Naive B cell (primary cell): ENCODE measurements at regions not wholly inside any gene's neighbourhood (a gene's known extent, or its start where the extent isn't known, plus 50 kb on each side); places are given as distances from the start of the nearest gene placed in this dataset.
A peak's percentile ranks its signal among the peaks of the same experiment; 100 is the strongest.

Experiments used
- ATAC-seq, 2 donors: fragments of 150-1000 bp; cut with Tn5 transposase; 2 replicates each; pipeline ENCODE4 v1.10.0; 2021; ENCODE audit warnings: low read depth in 2 of 2, mild to moderate bottlenecking in 2 of 2, moderate library complexity in 2 of 2
- DNase-seq: peaks from one replicate; pipeline ENCODE4 v3.0.0; 2022
- H3K27ac Mint-ChIP-seq, 6 donors: one replicate each; pipeline ENCODE4 v1.8.0; 2020 to 2022; ENCODE audit warnings: mild to moderate bottlenecking in 6 of 6, mixed read lengths in 6 of 6, moderate library complexity in 5 of 6, inconsistent platforms in 2 of 6
- H3K27me3 Mint-ChIP-seq, 3 donors: one replicate each; pipeline ENCODE4 v1.8.0; 2021 to 2022; ENCODE audit warnings: mixed read lengths in 3 of 3, mild to moderate bottlenecking in 1 of 3
- H3K36me3 Mint-ChIP-seq, 2 donors: one replicate each; pipeline ENCODE4 v1.8.0; 2020 to 2022; ENCODE audit warnings: mixed read lengths in 2 of 2, inconsistent platforms in 1 of 2, mild to moderate bottlenecking in 1 of 2
- H3K4me1 Mint-ChIP-seq, 3 donors: one replicate each; pipeline ENCODE4 v1.8.0; 2020 to 2022; ENCODE audit warnings: mixed read lengths in 3 of 3, inconsistent platforms in 1 of 3, mild to moderate bottlenecking in 1 of 3, moderate library complexity in 1 of 3
- H3K4me3 Mint-ChIP-seq, 8 donors: one replicate each; pipeline ENCODE4 v1.8.0; 2020 to 2022; ENCODE audit warnings: mild to moderate bottlenecking in 8 of 8, mixed read lengths in 8 of 8, moderate library complexity in 8 of 8, inconsistent platforms in 2 of 8
- H3K9me3 Mint-ChIP-seq, 7 donors: one replicate each; pipeline ENCODE4 v1.8.0; 2020 to 2022; ENCODE audit warnings: mixed read lengths in 7 of 7, mild to moderate bottlenecking in 5 of 7, inconsistent platforms in 2 of 7, moderate library complexity in 1 of 7

DNA sequence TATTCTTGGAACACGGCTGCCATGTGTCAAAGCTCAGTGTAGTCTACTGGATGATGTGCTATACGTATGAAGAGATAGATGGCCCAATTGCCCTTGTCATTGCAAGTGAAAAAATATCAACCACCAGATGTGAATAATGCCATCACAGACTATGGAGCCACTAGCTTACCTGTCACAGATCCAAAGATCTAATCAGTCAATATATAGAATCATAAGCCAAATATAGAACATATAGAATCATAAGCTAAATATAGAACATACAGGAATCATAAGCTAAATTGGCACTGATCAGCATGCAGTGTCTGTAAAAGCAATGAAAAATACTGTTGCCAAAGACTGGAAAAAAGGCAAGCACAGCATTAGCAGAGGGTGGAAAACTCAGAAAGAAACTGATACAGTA lies 1656.9 kb upstream of the RAG2 start:
- Mint-ChIP-seq H3K4me3 (no peak overlapping the region), H3K9me3 (peaks cover 0 to 2% (median 0%) of the 10 kb centered on the region in 7 donors), H3K36me3 (no peaks in the 10 kb centered on the region), H3K27ac (no peak overlapping the region), H3K4me1 (no peaks in the 10 kb centered on the region), H3K27me3 (no peaks in the 10 kb centered on the region)
- no peak for ATAC-seq
- DNase-seq = no peak

DNA sequence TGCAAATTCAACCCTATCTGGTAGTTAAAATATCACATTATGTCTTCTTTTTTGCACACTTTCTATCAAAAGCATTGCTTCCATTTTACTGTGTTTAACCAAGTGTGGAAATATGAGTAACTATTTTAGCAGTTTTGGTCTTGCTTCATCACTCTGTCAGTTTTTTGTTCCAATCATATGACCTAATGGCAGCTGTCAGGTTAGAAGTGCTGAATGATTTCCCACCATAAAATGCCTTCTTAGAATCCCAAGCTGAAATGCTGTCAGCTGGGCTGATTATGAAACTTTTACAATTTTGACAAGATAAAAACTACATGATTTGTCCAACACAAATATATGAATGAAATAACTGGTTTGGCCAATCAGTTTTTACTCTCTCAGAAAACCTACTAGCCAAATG lies 1654.6 kb upstream of the RAG2 start:
- peaks cover 0 to 6% (median 0%) of the 10 kb centered on the region in 7 donors for H3K9me3 Mint-ChIP-seq
- no peak overlapping the region for H3K4me3 Mint-ChIP-seq
- H3K36me3 Mint-ChIP-seq = no peaks in the 10 kb centered on the region
- ATAC-seq (no peak), DNase-seq (no peak)
- peaks cover 0 to 2% (median 0%) of the 10 kb centered on the region in 3 donors for H3K4me1 Mint-ChIP-seq
- H3K27me3 Mint-ChIP-seq = no peaks in the 10 kb centered on the region
- no peak overlapping the region for H3K27ac Mint-ChIP-seq

DNA sequence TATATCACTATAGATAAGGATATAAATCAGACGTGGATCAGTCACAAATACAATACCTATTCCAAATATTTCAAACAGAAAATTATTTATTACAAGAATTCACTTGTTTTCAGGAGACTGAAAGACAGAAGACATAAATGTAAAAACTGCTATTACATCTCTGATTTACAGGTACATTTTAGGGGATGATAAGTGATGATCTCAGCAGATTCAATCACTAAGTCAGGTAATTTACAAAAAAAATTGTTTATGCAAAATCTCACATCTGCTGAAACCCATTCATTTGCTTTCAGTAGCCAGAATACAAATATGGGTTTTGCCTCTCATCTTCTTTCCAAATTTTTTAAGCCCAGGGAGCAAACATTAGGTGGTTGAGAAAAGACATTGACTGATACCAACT lies 1648.4 kb upstream of the RAG2 start:
- H3K27me3 Mint-ChIP-seq = no peaks in the 10 kb centered on the region
- H3K4me1 Mint-ChIP-seq = peaks cover 0 to 2% (median 0%) of the 10 kb centered on the region in 3 donors
- DNase-seq (no peak), ATAC-seq (no peak)
- H3K27ac Mint-ChIP-seq = no peak overlapping the region
- H3K9me3 Mint-ChIP-seq = peaks cover 0 to 6% (median 0%) of the 10 kb centered on the region in 7 donors
- H3K36me3 Mint-ChIP-seq = no peaks in the 10 kb centered on the region
- H3K4me3 Mint-ChIP-seq = no peak overlapping the region

DNA sequence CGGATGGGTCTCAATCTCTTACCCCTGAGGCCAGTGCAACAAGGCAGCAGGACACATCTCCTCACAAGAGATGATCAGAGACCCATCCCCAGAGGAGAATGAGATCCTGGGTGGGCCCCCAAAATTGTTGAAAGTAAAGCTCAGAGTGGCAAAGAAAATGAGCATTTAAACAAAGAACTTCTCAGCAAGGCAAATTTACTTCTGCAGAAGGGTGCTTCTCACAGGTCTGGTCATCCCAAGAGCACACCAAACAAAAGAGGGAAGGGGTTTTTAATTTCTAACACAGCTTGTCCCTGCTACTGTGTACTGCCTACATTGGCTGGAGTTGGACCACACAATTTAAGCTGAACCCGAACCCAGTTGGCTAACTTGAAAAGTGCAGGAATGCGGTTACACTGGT lies 1628.6 kb upstream of the RAG2 start:
- Mint-ChIP-seq H3K36me3 (no peaks in the 10 kb centered on the region), H3K4me3 (no peak overlapping the region), H3K27ac (no peak overlapping the region), H3K27me3 (no peaks in the 10 kb centered on the region), H3K9me3 (peaks cover 11 to 47% (median 21%) of the 10 kb centered on the region in 7 donors), H3K4me1 (no peaks in the 10 kb centered on the region)
- ATAC-seq (no peak), DNase-seq (no peak)

DNA sequence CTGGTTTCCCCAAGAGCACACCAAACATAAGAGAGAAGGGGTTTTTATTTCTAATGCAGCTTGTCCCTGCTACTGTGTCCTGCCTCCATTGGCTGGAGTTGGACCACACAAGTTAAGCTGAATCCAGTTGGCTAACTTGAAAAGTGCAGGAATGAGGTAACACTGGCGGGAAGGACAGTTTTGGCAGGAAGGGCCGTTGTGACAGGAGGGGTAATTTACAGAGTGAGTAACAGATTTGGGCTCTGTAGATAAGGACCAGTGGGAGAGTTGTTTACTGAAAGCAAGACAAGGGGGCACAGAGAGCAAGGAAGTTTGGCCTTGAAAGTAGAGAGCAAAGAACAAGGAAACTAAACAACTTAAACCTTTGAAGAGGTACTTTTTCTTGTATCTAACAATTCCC lies 1623.3 kb upstream of the RAG2 start:
- Mint-ChIP-seq H3K27me3 (no peaks in the 10 kb centered on the region), H3K4me1 (no peaks in the 10 kb centered on the region), H3K27ac (peak overlapping the region in 1 of 6 donors; percentile 58), H3K9me3 (peaks cover 9 to 34% (median 10%) of the 10 kb centered on the region in 7 donors), H3K36me3 (no peaks in the 10 kb centered on the region), H3K4me3 (no peak overlapping the region)
- ATAC-seq (no peak), DNase-seq (no peak)

DNA sequence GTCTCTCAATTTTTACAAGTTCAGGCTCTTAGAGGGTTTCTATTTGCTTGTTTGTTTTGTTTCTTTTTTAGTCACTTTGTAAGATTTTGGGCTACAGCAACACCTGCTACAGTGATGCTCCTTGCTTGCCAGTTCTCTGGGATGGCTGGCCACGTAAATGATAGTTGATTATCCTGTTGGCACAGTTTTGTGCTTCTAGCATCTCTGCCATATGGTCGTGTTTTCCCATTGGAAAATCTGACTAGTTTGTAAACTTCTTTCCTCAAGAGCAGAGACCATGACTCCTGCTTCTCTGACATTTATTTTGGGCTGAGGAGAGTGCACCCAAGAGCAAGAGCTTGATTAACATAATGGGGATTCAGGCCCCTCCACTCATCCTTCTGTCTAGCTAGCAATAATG lies 1621.6 kb upstream of the RAG2 start:
- no peak for ATAC-seq
- no peaks in the 10 kb centered on the region for H3K36me3 Mint-ChIP-seq

DNA sequence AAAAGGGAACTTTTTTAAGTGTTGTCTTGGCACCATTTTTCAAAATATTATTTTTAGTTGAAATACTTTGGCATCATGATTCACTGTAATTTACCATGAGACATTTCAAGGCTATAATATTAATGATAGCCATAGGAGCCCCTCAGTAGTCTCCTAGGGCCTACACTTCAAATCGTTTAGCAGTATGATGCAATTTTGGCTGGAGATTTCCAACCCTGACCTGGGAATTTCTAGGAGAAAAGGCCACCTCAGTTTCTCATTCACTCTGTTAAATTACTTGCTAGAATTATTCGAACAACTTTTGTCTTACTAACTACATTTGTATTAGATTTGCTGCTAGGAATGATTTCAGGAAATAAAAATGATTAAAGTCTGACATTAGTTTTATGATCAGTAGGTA lies 1610.9 kb upstream of the RAG2 start:
- Mint-ChIP-seq H3K27ac (no peak overlapping the region), H3K4me1 (no peaks in the 10 kb centered on the region), H3K27me3 (no peaks in the 10 kb centered on the region), H3K4me3 (no peak overlapping the region), H3K36me3 (no peaks in the 10 kb centered on the region), H3K9me3 (peaks cover 0 to 13% (median 2%) of the 10 kb centered on the region in 7 donors)
- ATAC-seq = no peak
- no peak for DNase-seq

More for the DNA sequence above, 1621.6 kb upstream of the RAG2 start:
- Mint-ChIP-seq H3K4me1 (no peaks in the 10 kb centered on the region), H3K9me3 (peaks cover 3 to 17% (median 6%) of the 10 kb centered on the region in 7 donors), H3K4me3 (no peak overlapping the region), H3K27ac (no peak overlapping the region), H3K27me3 (no peaks in the 10 kb centered on the region)
- no peak for DNase-seq

DNA sequence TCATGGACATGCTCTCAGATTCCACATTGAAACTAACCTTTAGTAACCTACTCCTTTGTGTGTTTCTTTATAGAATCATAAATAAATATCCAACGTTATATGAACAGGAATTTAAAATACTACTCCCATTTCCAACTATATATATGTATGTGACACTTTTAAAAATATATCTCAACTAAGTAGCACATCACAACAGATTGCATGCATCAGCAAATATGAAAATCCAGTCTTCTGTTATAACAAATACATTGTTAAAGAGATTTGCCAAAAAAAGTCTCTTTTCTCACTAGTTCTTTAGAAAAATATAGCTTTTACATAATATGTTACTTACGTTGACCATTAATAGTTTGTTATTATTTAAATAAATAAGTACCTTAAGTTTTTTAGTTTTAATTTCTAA lies 1608.6 kb upstream of the RAG2 start:
- Mint-ChIP-seq H3K36me3 (no peaks in the 10 kb centered on the region), H3K27me3 (no peaks in the 10 kb centered on the region), H3K4me1 (no peaks in the 10 kb centered on the region), H3K4me3 (no peak overlapping the region), H3K9me3 (peaks cover 0 to 11% (median 5%) of the 10 kb centered on the region in 7 donors), H3K27ac (no peak overlapping the region)
- no peak for DNase-seq
- no peak for ATAC-seq

DNA sequence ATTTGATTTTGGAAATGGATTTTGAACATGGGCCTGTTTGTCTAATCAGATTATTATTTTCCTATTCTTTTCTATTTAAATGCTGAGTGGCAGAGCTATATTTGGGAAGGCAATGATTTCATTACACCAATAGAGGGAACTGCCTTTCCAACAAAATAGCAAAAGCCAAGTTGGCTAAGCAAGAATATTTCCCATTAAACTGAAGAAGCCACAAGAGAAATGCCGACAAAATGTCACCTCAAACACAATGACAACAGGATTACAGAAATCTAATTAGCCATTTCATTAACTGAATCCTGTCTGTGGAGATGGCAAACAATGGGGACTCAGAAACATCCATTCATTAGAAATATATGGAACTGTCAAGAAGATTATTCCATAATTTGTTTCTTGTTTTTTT lies 1593.1 kb upstream of the RAG2 start:
- no peak for DNase-seq
- Mint-ChIP-seq H3K36me3 (no peaks in the 10 kb centered on the region), H3K4me3 (no peak overlapping the region), H3K4me1 (no peaks in the 10 kb centered on the region), H3K9me3 (peaks cover 0 to 11% (median 6%) of the 10 kb centered on the region in 7 donors), H3K27ac (no peak overlapping the region), H3K27me3 (no peaks in the 10 kb centered on the region)
- ATAC-seq = no peak

DNA sequence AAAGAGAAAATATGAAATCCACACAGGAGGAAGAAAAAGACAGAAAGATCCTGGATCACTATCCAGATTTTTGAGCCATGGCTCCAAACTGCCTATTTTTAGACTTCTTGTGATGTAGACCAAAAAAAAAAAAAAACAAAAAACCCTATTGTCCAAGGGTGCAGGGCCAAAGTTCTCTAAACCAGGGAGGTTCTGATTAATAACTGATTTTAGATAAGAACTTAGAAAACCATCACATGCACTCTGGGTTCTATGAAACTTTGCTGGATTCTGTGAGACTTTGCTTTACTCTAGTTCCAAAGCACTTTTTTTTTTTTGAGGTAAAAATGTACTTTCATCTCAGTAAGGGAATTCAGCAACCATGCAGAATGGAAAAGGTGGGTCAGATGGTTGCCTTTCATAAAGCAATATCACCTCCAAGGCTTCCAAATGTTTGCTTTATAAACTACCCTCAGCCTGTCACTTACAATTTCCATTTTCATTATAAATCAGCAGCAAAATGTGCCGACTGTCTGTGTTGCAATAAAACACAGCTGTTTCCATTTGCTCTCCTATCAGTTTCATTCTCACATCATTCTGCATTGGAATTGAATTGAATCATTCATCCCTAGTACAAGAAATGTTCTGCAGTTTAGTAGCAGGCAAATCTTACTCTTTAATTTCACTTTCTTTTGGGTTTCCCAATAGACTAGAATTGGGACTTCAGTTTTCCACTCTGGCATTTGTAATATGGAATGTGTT lies 1584.3 kb upstream of the RAG2 start:
- Mint-ChIP-seq H3K27me3 (no peaks in the 10 kb centered on the region), H3K4me1 (no peaks in the 10 kb centered on the region), H3K4me3 (no peak overlapping the region), H3K9me3 (peaks cover 0 to 4% (median 0%) of the 10 kb centered on the region in 7 donors), H3K36me3 (no peaks in the 10 kb centered on the region), H3K27ac (no peak overlapping the region)
- no peak for DNase-seq
- ATAC-seq = no peak

DNA sequence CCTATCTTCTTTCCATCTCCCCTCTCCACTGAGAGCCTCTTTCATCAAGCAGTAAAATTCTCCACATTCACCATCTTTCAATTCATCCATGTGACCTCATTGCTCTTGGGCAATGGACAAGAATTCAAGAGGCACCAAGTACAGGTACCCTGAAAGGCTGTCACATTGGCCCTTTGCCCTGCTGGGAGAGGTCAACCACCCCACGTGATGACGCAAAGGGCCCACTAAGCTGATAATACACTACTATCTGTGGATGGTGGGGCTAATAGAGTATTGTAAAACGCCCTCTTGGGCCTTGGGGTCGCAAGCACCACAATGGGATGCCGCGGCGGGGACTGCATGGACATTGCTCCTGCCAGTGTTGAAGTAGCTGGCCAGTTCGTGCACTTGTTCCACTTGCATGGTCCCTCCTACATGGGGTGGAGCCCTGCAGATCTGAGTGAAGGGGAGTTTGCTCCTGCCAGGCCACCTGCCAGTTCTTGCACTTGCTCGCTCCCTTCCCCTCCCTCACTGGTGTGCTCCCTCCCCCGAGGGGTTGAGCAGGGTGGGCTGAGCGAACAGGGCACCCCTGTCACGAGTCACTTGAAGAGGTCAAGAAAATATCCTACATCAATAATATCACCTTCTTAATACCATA lies 1578.8 kb upstream of the RAG2 start:
- peaks cover 0 to 4% (median 0%) of the 10 kb centered on the region in 7 donors for H3K9me3 Mint-ChIP-seq

DNA sequence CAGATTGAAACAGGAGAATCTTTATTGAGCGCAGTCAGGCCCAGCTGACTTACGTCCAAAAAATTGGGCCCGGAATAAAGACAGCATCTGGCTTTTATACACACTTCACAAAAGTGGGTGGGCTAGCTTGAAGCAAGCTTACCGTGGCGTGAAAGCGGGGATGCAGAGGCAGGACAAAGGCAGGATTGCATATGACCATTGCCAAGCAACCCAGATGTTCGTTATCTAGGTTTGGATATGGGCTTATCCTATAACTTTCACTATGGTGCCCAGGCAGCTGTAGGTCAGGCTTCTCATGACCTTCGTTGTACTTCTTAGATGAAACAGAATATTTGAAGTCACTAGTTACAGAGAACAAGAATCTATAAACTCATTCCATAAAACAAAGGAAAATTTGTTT lies 1575.6 kb upstream of the RAG2 start:
- Mint-ChIP-seq H3K27ac (no peak overlapping the region), H3K27me3 (no peaks in the 10 kb centered on the region), H3K9me3 (peaks cover 0 to 4% (median 0%) of the 10 kb centered on the region in 7 donors), H3K36me3 (no peaks in the 10 kb centered on the region), H3K4me1 (no peaks in the 10 kb centered on the region), H3K4me3 (no peak overlapping the region)
- ATAC-seq (no peak), DNase-seq (no peak)

More for the DNA sequence above, 1578.8 kb upstream of the RAG2 start:
- ATAC-seq = no peak
- Mint-ChIP-seq H3K27me3 (no peaks in the 10 kb centered on the region), H3K4me1 (no peaks in the 10 kb centered on the region), H3K27ac (no peak overlapping the region), H3K4me3 (no peak overlapping the region), H3K36me3 (no peaks in the 10 kb centered on the region)
- DNase-seq = no peak

DNA sequence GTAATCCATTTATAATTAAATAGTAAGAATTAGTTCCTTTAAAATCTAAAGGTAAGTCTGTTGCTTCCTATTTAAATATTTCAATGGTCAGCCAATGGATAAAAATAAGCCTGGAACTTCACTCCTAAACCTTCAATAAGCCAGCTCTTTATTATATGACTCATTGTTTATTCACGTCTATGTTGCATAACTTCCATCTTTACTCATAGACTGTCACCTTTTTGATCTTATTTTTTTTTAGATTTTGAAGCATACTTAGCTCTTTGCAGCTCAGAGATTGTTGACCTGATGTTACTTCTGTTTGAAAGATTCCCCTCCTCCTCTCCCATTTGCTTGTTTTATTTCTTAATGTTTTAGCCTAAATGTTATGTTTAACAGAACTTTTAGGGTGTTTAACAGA lies 1571.2 kb upstream of the RAG2 start:
- ATAC-seq (no peak), DNase-seq (no peak)
- H3K27ac Mint-ChIP-seq = no peak overlapping the region
- H3K4me3 Mint-ChIP-seq = no peak overlapping the region
- no peaks in the 10 kb centered on the region for H3K36me3 Mint-ChIP-seq
- H3K4me1 Mint-ChIP-seq = no peaks in the 10 kb centered on the region
- no peaks in the 10 kb centered on the region for H3K27me3 Mint-ChIP-seq
- peaks cover 0 to 14% (median 4%) of the 10 kb centered on the region in 7 donors for H3K9me3 Mint-ChIP-seq

DNA sequence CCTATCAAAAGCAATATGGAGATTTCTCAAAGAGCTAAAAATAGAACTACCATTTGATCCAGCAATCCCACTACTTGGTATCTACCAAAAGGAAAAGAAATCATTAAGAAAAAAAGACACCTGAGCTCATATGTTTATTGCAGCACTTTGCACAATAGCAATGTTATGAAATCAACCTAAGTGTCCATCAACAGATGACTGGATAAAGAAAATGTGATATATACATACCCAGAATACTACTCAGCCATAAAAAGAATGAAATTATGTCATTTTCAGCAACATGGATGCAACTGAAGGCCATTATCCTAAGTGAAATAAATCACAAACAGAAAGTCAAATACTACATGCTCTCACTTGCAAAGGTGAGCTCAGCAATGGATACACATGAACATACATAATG lies 1565.5 kb upstream of the RAG2 start:
- Mint-ChIP-seq H3K9me3 (peaks cover 0 to 20% (median 7%) of the 10 kb centered on the region in 7 donors), H3K27ac (no peak overlapping the region), H3K36me3 (no peaks in the 10 kb centered on the region), H3K4me1 (no peaks in the 10 kb centered on the region), H3K4me3 (no peak overlapping the region), H3K27me3 (no peaks in the 10 kb centered on the region)
- ATAC-seq (no peak), DNase-seq (no peak)
